Cardiac muscle cell (in vitro differentiated cells and primary cell): ENCODE measurements at regions not wholly inside any gene's neighbourhood (a gene's known extent, or its start where the extent isn't known, plus 50 kb on each side); places are given as distances from the start of the nearest gene placed in this dataset.

Experiments used
- DNase-seq, 2 donors: peaks; one replicate each; pipeline versions ENCODE4 v3.0.0 to v3.0.0-alpha.2; 2010 to 2017; ENCODE audit warnings: low read depth in 1 of 2, low spot score in 1 of 2
- H3K27ac ChIP-seq: fragments of 200-600 bp; sonication (generic); 2 replicates; pipeline ENCODE4 v1.5.1; 2016
- H3K27me3 ChIP-seq: fragments of 200-600 bp; sonication (generic); 2 replicates; pipeline ENCODE4 v1.6.0; 2016; ENCODE audit warnings: control low read depth
- H3K36me3 ChIP-seq: fragments of 200-600 bp; sonication (generic); 2 replicates; pipeline ENCODE4 v1.5.1; 2016; ENCODE audit warnings: control low read depth
- H3K4me1 ChIP-seq: fragments of 200-600 bp; sonication (generic); 2 replicates; pipeline ENCODE4 v1.8.1; 2017; ENCODE audit warnings: low read depth, mild to moderate bottlenecking, mixed run types
- H3K4me3 ChIP-seq: fragments of 200-600 bp; sonication (generic); 2 replicates; pipeline ENCODE4 v1.5.1; 2016; ENCODE audit warnings: mild to moderate bottlenecking
- H3K9me3 ChIP-seq: fragments of 200-600 bp; sonication (generic); 2 replicates; pipeline ENCODE4 v1.5.1; 2017; ENCODE audit warnings: low read depth, mild to moderate bottlenecking, control low read depth
- TF ChIP-seq, protein P1 (sequence below): IDR thresholded peaks from 2 replicates; pipeline ENCODE4 v1.5.1; 2012; ENCODE audit warnings: low read depth, mild to moderate bottlenecking, low read length

DNA sequence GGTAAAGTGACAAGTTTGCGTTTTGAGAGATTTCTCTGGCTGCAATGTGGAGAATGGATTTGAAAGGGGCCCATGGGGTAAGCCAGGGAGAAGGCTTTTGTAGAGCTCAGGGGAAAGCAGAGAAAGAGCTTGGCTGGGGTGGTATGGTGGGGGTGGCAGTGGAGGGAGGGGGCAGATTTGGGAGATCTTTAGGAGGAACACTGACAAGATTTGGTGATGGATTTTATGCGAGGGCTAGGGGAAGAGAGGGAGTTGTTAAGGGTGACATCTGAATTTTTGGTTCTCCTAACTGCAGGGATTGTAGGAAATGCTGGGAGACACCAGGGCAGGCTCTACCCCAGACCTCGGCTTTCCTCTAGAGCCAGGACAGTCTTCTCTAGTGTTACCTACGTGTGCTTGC lies 108.7 kb upstream of the ZNF678 start:
- Histone ChIP-seq H3K4me3 (no peak overlapping the region), H3K27me3 (peaks cover 6% of the 10 kb centered on the region), H3K4me1 (no peaks in the 10 kb centered on the region), H3K9me3 (no peaks in the 10 kb centered on the region), H3K27ac (no peak overlapping the region), H3K36me3 (no peaks in the 10 kb centered on the region)
- no peak for DNase-seq
- TF ChIP-seq, protein P1, sequence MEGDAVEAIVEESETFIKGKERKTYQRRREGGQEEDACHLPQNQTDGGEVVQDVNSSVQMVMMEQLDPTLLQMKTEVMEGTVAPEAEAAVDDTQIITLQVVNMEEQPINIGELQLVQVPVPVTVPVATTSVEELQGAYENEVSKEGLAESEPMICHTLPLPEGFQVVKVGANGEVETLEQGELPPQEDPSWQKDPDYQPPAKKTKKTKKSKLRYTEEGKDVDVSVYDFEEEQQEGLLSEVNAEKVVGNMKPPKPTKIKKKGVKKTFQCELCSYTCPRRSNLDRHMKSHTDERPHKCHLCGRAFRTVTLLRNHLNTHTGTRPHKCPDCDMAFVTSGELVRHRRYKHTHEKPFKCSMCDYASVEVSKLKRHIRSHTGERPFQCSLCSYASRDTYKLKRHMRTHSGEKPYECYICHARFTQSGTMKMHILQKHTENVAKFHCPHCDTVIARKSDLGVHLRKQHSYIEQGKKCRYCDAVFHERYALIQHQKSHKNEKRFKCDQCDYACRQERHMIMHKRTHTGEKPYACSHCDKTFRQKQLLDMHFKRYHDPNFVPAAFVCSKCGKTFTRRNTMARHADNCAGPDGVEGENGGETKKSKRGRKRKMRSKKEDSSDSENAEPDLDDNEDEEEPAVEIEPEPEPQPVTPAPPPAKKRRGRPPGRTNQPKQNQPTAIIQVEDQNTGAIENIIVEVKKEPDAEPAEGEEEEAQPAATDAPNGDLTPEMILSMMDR = no peak

DNA sequence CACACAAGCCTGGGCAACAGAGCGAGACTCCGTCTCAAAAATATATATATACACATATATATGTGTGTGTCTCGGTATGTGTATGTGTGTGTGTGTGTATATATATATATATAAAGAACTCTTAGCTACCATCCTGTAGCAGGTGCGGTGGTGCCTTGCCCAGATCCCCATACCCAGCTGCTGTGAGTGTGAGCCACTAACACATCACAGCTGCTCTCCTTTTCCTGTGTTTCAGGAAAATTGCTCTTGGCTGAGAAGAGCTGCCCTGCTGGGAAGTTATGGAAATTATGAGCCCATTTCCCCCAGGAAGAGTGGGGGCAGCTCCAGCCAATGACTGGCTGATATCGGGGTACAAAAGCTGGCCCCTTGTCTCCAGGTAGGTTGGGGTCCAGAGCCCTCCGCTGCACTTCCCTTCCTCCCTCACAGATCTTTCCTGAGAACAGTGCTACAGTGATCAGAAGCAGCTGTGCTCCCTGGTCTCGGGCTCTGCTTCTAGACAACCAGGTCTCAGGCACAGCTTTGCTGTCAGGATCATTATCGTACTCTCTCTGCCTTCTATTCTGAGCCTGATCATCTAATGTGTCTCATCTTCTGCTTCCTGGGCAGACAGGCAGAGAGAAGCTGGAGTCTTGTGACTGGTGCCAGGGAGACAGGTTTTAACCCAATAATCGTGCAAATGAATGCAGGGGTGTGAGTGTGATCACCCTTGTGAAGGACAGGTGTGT lies 109.6 kb upstream of the ZNF678 start:
- no peak for DNase-seq
- Histone ChIP-seq H3K27ac (no peak overlapping the region), H3K36me3 (no peaks in the 10 kb centered on the region), H3K4me1 (no peaks in the 10 kb centered on the region), H3K9me3 (no peaks in the 10 kb centered on the region), H3K4me3 (no peak overlapping the region), H3K27me3 (peaks cover 6% of the 10 kb centered on the region)
- TF ChIP-seq, protein P1 = no peak

DNA sequence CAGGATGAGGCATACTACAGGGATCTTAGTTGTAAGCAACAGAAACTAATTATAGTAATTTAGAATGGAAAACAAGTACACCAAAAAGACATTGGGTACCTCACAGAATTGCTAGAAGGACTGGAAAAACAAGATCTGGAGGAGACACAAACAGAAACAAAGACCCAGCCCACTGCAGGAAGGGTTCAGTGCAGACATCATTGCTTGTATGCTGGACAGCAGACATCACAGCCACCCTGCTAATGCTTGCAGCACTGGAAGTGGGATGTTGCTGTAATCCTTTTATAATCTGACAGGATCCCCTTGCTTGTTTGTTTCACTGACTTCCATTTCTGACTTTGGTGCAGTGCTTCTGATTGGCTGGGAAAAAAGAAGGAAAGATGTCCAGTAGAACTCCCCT lies 111.4 kb upstream of the ZNF678 start:
- H3K4me3 ChIP-seq = no peak overlapping the region
- H3K27me3 ChIP-seq = peaks cover 6% of the 10 kb centered on the region
- no peak for DNase-seq
- H3K9me3 ChIP-seq = no peaks in the 10 kb centered on the region
- H3K4me1 ChIP-seq = no peaks in the 10 kb centered on the region
- TF ChIP-seq, protein P1 = no peak
- H3K36me3 ChIP-seq = no peaks in the 10 kb centered on the region
- no peak overlapping the region for H3K27ac ChIP-seq

DNA sequence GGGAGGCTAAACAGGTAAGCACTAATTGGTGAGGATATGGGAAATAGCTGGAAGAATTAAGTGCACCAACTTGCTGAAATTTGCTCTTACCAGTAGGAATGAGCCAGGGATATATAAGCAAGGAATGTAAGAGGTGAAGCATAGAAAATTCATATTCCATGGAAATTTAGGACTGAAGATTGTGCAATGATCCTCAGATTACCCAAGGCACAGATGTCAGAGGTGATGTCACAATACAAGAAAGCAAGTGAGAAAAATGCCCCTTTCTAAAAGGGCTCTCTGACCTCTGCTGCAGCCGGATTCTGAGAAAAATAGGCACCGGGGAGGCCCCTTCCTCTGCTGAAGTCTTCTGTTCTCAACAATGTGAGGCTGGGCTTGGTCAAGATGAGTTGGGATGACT lies 112.3 kb upstream of the ZNF678 start:
- no peaks in the 10 kb centered on the region for H3K9me3 ChIP-seq
- no peak for DNase-seq
- H3K27me3 ChIP-seq = peaks cover 6% of the 10 kb centered on the region
- TF ChIP-seq, protein P1 = no peak
- H3K36me3 ChIP-seq = no peaks in the 10 kb centered on the region
- no peak overlapping the region for H3K4me3 ChIP-seq
- H3K4me1 ChIP-seq = no peaks in the 10 kb centered on the region
- H3K27ac ChIP-seq = no peak overlapping the region

DNA sequence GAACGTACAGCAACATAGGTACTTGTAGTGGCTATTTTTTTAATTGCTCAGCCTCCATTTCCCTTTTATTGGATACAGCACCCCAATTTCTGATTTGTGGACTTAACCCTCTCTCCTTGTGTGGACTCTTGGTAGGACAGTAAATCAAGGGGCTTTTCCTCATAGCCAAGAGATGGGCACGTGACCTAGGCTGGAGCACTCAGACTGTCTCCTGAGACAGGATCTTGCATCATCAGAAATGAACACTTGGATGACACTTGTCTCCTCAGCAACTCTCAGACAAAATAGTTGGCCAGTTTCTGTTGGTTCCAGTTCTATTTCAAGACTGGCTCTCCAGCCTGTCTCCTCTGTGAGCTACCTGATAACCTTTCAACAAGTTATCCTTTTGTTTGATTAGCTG lies 112.9 kb upstream of the ZNF678 start:
- Histone ChIP-seq H3K4me3 (no peak overlapping the region), H3K4me1 (no peaks in the 10 kb centered on the region), H3K9me3 (no peaks in the 10 kb centered on the region), H3K36me3 (no peaks in the 10 kb centered on the region), H3K27me3 (peaks cover 6% of the 10 kb centered on the region), H3K27ac (no peak overlapping the region)
- no peak for DNase-seq
- TF ChIP-seq, protein P1 = no peak
